HG03039 (cell line): ENCODE measurements at regions not wholly inside any gene's neighbourhood (a gene's known extent, or its start where the extent isn't known, plus 50 kb on each side); places are given as distances from the start of the nearest gene placed in this dataset.
"Not testable (repeated sequence)": the region's sequence is repeated elsewhere in the genome, so short reads cannot be mapped to it uniquely, and the experiment has no call there.

ENCODE experiments used
- ATAC-seq: cut with Tn5 transposase; IDR thresholded peaks from one replicate; pipeline ENCODE4 v1.9.1; 2021; ENCODE audit warnings: mild to moderate bottlenecking, moderate library complexity; ENCODE audit not compliant: unreplicated experiment

DNA sequence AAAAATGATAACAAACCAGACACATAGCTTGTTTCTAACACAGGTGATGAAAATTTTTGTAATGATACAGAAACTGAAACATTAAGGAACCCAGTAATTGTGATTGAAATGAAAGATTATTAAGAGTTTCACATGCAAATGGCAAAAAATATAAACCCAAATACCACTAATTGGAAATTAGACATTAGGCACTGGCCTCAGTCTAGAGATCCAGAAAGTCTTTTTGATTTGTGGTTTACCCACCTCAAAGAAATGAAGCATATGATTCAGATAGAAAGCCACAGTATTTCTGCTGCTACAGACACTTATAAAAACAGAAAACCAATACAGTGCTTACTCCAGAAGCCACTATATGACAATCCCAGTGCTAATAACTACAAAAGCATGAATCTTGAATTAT lies 83.7 kb upstream of the ZNF519 start:
- ATAC-seq, result not testable (repeated sequence)

DNA sequence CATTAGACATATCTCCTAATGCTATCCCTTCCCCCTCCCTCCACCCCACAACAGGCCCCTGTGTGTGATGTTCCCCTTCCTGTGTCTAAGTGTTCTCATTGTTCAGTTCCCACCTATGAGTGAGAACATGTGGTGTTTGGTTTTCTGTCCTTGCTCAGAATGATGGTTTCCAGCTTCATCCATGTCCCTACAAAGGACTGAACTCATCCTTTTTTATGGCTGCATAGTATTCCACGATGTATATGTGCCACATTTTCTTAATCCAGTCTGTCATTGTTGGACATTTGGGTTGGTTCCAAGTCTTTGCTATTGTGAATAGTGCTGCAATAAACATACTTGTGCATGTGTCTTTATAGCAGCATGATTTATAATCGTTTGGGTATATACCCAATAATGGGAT lies 71.2 kb upstream of the ZNF519 start:
- not testable (repeated sequence) for ATAC-seq

DNA sequence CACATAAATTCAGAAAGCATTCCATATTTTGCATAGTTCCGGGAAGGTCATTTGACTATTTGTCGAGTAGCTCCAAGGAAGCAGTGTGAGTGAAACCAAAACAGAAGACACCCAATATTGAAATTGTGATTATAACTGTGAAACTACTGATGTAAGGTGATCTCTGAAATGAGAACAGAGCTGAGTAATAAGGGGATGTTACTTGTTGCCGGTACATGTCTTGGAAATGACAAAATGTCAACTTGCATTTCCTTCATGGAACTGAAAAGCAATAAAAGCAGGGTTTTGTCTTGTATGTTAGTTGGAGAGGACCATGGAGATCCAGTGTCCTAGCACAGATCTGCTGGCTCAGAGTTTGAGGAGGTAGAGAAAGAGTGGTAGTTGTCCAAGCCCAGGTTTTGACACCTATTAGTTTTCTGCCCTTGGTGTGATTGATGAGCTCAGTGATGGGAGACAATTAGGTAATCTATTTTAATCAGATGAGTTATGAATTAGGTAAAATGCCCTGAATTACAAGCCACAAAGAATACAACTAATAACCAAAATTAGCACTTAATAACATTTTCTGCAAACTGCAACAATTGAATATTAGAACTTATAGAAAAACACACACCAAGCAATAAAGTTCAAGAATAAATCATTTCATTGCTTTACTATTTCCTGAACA lies 58.7 kb upstream of the ZNF519 start:
- peak; percentile 89 for ATAC-seq

DNA sequence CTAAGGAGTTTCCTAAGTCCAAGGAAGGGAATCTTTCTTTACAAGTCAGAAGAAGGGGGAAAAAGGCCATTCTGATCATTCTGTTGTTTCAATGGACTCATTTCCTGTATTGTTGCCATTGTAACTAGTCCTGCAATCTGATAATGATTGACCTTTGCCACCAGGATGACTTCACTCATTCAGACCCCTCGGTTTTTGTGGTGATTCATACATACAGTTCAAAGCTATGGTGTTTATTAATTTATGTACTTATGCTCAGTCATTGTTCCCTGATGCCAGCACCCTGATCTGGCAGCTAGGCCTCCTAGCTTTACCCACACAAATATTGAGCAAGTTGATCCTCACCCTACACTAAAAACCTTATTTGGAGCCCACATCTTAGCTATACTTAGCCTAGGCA lies 57.6 kb upstream of the ZNF519 start:
- no peak for ATAC-seq

DNA sequence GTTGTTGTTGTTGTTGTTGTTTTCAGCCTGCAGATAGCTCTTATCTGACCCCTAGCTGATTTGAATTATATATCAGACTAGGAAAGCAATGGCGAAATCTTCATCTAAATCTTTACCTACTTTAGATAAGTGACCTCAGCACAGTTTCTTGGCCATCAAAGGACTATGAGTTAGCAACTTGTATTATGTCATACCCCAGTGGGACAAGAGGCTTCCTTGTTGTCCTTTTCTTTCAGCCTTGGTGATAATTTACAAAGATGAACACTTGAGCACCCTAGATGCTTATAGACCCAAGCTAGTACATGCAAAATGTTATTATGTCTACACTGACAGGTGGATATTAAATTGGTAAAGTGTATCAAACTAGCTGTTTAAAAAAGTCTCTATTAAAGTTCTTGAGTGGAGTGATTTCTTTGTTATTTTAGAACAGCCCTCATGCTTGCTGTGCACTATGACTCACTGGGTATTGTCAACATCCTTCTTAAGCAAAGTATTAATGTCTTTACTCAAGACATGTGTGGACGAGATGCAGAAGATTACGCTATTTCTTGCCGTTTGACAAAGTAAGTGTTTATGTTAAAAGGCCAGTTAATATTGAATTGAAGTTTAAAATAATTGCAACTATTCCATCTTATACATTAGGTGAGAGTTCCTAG lies 56.6 kb upstream of the ZNF519 start:
- ATAC-seq, result not testable (repeated sequence)
